ENCODE measurements at regions not wholly inside any gene's neighbourhood (a gene's known extent, or its start where the extent isn't known, plus 50 kb on each side); places are given as distances from the start of the nearest gene placed in this dataset.

DNA sequence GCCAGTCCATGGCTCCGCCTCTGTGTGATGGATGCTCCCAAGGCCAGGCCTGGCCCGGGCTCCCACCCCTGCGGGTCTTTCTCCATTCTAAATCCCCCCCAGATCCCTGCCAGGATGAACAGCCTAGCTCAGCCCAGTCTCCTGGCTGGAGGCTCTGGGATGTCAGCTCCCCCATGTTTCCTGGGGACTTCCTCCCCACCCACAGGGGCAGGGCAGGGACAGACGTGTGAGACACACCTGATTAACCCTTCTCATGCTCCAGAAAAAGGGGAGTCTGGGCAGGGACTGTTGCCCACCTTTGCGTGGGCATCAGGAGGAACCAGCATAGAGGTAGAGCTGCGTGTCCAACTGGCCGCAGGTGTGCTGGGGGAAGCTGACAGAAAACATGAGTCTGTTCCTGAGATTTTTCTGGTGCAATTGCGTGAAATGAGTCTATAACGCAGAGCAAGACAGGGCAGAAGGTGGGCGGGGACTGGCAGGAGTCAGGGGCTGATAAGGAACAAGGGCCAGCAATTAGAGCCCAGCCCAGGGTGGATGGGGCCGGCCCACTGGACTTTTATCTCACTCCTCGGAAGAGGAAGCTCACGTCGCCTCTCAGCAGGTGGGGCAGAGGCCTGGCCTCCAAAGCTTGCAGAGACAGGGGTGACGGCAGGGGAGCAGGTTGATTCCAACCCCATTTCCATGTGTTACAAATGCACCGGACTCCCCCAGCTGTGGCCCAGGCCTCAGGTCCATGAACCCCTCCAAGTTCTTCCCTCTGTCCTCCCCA is 238.2 kb downstream of the RBFOX3 start:
- H3K9me3 Mint-ChIP-seq = no peaks in the 10 kb centered on the region
- Histone ChIP-seq H2BK20ac (ENCODE audit: low read depth, low read length, poor library complexity, severe bottlenecking) (no peak overlapping the region), H4K8ac (replicated peaks; ENCODE audit: insufficient read length, low read depth, low read length) (no peak overlapping the region), H2AK5ac (ENCODE audit: insufficient read length, low read length) (no peak overlapping the region), H3K23ac (ENCODE audit: insufficient read length, low read depth, low read length) (no peak overlapping the region), H3K14ac (ENCODE audit: insufficient read depth, low read length) (no peak overlapping the region), H3K79me1 (ENCODE audit: insufficient read depth, low read depth, low read length, poor library complexity, severe bottlenecking) (no peaks in the 10 kb centered on the region), H3K9me3 (ENCODE audit: control insufficient read depth, low read depth, low read length) (no peaks in the 10 kb centered on the region), H2BK15ac (ENCODE audit: low read depth, low read length) (no peak overlapping the region), H4K5ac (ENCODE audit: insufficient read length, low read depth, low read length) (no peak overlapping the region), H3K56ac (ENCODE audit: insufficient read length, low read depth, low read length) (no peak overlapping the region), H4K20me1 (ENCODE audit: control insufficient read depth, insufficient read depth, insufficient read length) (no peaks in the 10 kb centered on the region), H3K4me2 (ENCODE audit: insufficient read depth, insufficient read length, low read length) (no peak overlapping the region), H2BK5ac (ENCODE audit: insufficient read length, low read length) (no peak overlapping the region), H3T11ph (ENCODE audit: low read length) (no peak overlapping the region), H2BK120ac (ENCODE audit: low read depth, low read length, poor library complexity, severe bottlenecking) (no peak overlapping the region), H3K23me2 (ENCODE audit: insufficient read length, low read depth, low read length, poor library complexity, severe bottlenecking) (no peaks in the 10 kb centered on the region), H4K91ac (ENCODE audit: insufficient read length, low read depth, low read length) (no peak overlapping the region), H3K4ac (ENCODE audit: low read depth, low read length) (no peak overlapping the region), H2AFZ (ENCODE audit: low read length) (no peak overlapping the region), H3K9ac (ENCODE audit: extremely low read depth, insufficient read length, low read length) (no peak overlapping the region), H2BK12ac (ENCODE audit: insufficient read length, low read depth, low read length) (no peak overlapping the region), H3K4me1 (ENCODE audit: insufficient read depth, low read length) (no peaks in the 10 kb centered on the region), H3K27ac (ENCODE audit: insufficient read length, low read depth, low read length) (no peak overlapping the region), H3K18ac (ENCODE audit: insufficient read length, low read depth, low read length) (no peak overlapping the region), H3K79me2 (ENCODE audit: insufficient read depth, low read length) (no peaks in the 10 kb centered on the region), H3K27me3 (ENCODE audit: insufficient read depth, low read length) (no peaks in the 10 kb centered on the region)
- peaks cover 18% of the 10 kb centered on the region for H3K27me3 Mint-ChIP-seq (ENCODE audit: low read depth)
- TF ChIP-seq, protein P1, sequence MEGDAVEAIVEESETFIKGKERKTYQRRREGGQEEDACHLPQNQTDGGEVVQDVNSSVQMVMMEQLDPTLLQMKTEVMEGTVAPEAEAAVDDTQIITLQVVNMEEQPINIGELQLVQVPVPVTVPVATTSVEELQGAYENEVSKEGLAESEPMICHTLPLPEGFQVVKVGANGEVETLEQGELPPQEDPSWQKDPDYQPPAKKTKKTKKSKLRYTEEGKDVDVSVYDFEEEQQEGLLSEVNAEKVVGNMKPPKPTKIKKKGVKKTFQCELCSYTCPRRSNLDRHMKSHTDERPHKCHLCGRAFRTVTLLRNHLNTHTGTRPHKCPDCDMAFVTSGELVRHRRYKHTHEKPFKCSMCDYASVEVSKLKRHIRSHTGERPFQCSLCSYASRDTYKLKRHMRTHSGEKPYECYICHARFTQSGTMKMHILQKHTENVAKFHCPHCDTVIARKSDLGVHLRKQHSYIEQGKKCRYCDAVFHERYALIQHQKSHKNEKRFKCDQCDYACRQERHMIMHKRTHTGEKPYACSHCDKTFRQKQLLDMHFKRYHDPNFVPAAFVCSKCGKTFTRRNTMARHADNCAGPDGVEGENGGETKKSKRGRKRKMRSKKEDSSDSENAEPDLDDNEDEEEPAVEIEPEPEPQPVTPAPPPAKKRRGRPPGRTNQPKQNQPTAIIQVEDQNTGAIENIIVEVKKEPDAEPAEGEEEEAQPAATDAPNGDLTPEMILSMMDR (conservative IDR thresholded peaks at IDR 0.05) = no peak
- H3K4me3 Mint-ChIP-seq = peak overlapping the region in 1 of 2 experiments; percentile 45; a peak in 1 of 5 replicates
- H3K27ac Mint-ChIP-seq = peak overlapping the region; percentile 14 to 76 (median 47); a peak in 2 of 7 replicates
- H3K4me1 Mint-ChIP-seq = peaks cover 15 to 48% of the 10 kb centered on the region in 2 experiments
- no peaks in the 10 kb centered on the region for H3K36me3 Mint-ChIP-seq (ENCODE audit: insufficient read depth in 1 of 3, low read depth in 3 of 3)
- DNase-seq = no peak
- no CpG with 5 or more reads among the region's 16 CpGs for WGBS (ENCODE audit: extremely low coverage, insufficient read length, low lambda C conversion rate)

Data from H9 (cell line).